ENCODE measurements at regions not wholly inside any gene's neighbourhood (a gene's known extent, or its start where the extent isn't known, plus 50 kb on each side); places are given as distances from the start of the nearest gene placed in this dataset.

GRCh38 chr14:27484633-27485032, 886.8 kb upstream of the NOVA1 start:
- H3K36me3 ChIP-seq (replicated peaks in 1 of 2; ENCODE audit: control extremely low read depth in 1 of 2, control insufficient read depth in 1 of 2, extremely low read depth in 1 of 2, insufficient read depth in 2 of 2, low read length in 1 of 2): no peaks in the 10 kb centered on the region
- Mint-ChIP-seq H3K27ac (no peak overlapping the region), H3K9me3 (ENCODE audit: insufficient read depth) (no peaks in the 10 kb centered on the region), H3K4me1 (no peaks in the 10 kb centered on the region), H3K4me3 (no peak overlapping the region), H3K27me3 (no peaks in the 10 kb centered on the region)
- H3K4me1 ChIP-seq (ENCODE audit: control insufficient read depth in 2 of 2, insufficient read depth in 2 of 2, low read length in 2 of 2): no peaks in the 10 kb centered on the region
- H3K9me3 ChIP-seq (ENCODE audit: control extremely low read depth in 1 of 3, control insufficient read depth in 2 of 3, insufficient read depth in 1 of 3, low read length in 2 of 3): no peaks in the 10 kb centered on the region
- intact Hi-C loops (cut with micrococcal nuclease): no loop called here
- H2AFZ ChIP-seq (ENCODE audit: insufficient read depth, low read depth, low read length, poor library complexity, severe bottlenecking): no peak overlapping the region
- no peak overlapping the region for H3K4me2 ChIP-seq (replicated peaks; ENCODE audit: low read depth, low read length, poor library complexity, severe bottlenecking)
- ChIA-PET POLR2A (no interaction called here), CTCF (no interaction called here)
- H3K79me2 ChIP-seq (ENCODE audit: control insufficient read depth, insufficient read depth, low read length): no peaks in the 10 kb centered on the region
- no peak overlapping the region for H3K27ac ChIP-seq (ENCODE audit: low read length in 2 of 2)
- H4K20me1 ChIP-seq (ENCODE audit: control insufficient read depth, insufficient read depth, low read length, poor library complexity, severe bottlenecking): no peaks in the 10 kb centered on the region
- H3K27me3 ChIP-seq (replicated peaks in 1 of 4; ENCODE audit: control extremely low read depth in 1 of 4, control insufficient read depth in 3 of 4, insufficient read depth in 4 of 4, low read length in 3 of 4): no peaks in the 10 kb centered on the region
- H3K9ac ChIP-seq (ENCODE audit: low read length): no peak overlapping the region
- no peak overlapping the region for H3K4me3 ChIP-seq (ENCODE audit: control extremely low read depth in 1 of 5, extremely low read depth in 1 of 5, insufficient read depth in 1 of 5, low read depth in 2 of 5, low read length in 4 of 5)
- DNase-seq (no peak), ATAC-seq (ENCODE audit: low read depth) (no peak)
- TF ChIP-seq EZH2 (IDR thresholded peaks at IDR 0.05; ENCODE audit: borderline replicate concordance, insufficient read depth, low read depth, low read length, poor library complexity, severe bottlenecking): no peak
- no peak for TF ChIP-seq CTCF (IDR thresholded peaks at IDR 0.05)

DNA sequence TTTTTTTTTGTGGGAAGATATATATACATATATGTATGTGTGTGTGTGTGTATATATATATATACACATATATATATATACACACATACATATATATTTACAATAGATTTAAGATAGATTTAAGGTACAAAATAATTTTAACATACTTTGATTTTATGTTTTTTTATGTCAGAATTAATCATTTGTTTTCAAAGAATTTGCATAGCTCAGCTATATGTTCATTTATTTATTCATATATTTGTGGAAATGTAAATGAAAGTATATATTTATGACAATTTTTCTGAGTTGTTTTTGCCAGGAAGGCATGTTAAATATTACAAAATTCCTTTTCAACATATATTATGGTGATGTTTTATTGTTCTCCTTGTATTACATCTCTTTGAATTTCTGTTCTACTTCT, 887.4 kb upstream of the NOVA1 start:
- Mint-ChIP-seq H3K27ac (no peak overlapping the region), H3K4me1 (no peaks in the 10 kb centered on the region), H3K27me3 (no peaks in the 10 kb centered on the region), H3K9me3 (ENCODE audit: insufficient read depth) (no peaks in the 10 kb centered on the region), H3K4me3 (no peak overlapping the region)
- Histone ChIP-seq H3K9me3 (ENCODE audit: control extremely low read depth in 1 of 3, control insufficient read depth in 2 of 3, insufficient read depth in 1 of 3, low read length in 2 of 3) (no peaks in the 10 kb centered on the region), H3K4me1 (ENCODE audit: control insufficient read depth in 2 of 2, insufficient read depth in 2 of 2, low read length in 2 of 2) (no peaks in the 10 kb centered on the region), H4K20me1 (ENCODE audit: control insufficient read depth, insufficient read depth, low read length, poor library complexity, severe bottlenecking) (no peaks in the 10 kb centered on the region), H3K27me3 (replicated peaks in 1 of 4; ENCODE audit: control extremely low read depth in 1 of 4, control insufficient read depth in 3 of 4, insufficient read depth in 4 of 4, low read length in 3 of 4) (no peaks in the 10 kb centered on the region), H3K4me3 (ENCODE audit: control extremely low read depth in 1 of 5, extremely low read depth in 1 of 5, insufficient read depth in 1 of 5, low read depth in 2 of 5, low read length in 4 of 5) (no peak overlapping the region), H3K4me2 (replicated peaks; ENCODE audit: low read depth, low read length, poor library complexity, severe bottlenecking) (no peak overlapping the region), H2AFZ (ENCODE audit: insufficient read depth, low read depth, low read length, poor library complexity, severe bottlenecking) (no peak overlapping the region), H3K36me3 (replicated peaks in 1 of 2; ENCODE audit: control extremely low read depth in 1 of 2, control insufficient read depth in 1 of 2, extremely low read depth in 1 of 2, insufficient read depth in 2 of 2, low read length in 1 of 2) (no peaks in the 10 kb centered on the region), H3K9ac (ENCODE audit: low read length) (no peak overlapping the region), H3K27ac (ENCODE audit: low read length in 2 of 2) (no peak overlapping the region), H3K79me2 (ENCODE audit: control insufficient read depth, insufficient read depth, low read length) (no peaks in the 10 kb centered on the region)
- intact Hi-C loops (cut with micrococcal nuclease): no loop called here
- ATAC-seq (ENCODE audit: low read depth): no peak
- ChIA-PET CTCF (no interaction called here), POLR2A (no interaction called here)
- no peak for DNase-seq
- TF ChIP-seq CTCF (IDR thresholded peaks at IDR 0.05) (no peak), EZH2 (IDR thresholded peaks at IDR 0.05; ENCODE audit: borderline replicate concordance, insufficient read depth, low read depth, low read length, poor library complexity, severe bottlenecking) (no peak)
